ENCODE measurements at regions not wholly inside any gene's neighbourhood (a gene's known extent, or its start where the extent isn't known, plus 50 kb on each side); places are given as distances from the start of the nearest gene placed in this dataset.

GRCh38 chr13:76461484-76461883 lies 424.7 kb downstream of the KCTD12 start:
- no peak for DNase-seq (ENCODE audit: low read depth in 2 of 3, low spot score in 2 of 3)

- DNase-seq (ENCODE audit: low read depth in 2 of 3, low spot score in 2 of 3) = no peak
Measured at GRCh38 chr13:76459863-76460262, 426.3 kb downstream of the KCTD12 start.

- DNase-seq (ENCODE audit: low read depth in 2 of 3, low spot score in 2 of 3) = no peak
Measured at GRCh38 chr13:76455960-76456359, 430.2 kb downstream of the KCTD12 start.

GRCh38 chr13:76454991-76455390 lies 431.2 kb downstream of the KCTD12 start:
- no peak for DNase-seq (ENCODE audit: low read depth in 2 of 3, low spot score in 2 of 3)

- DNase-seq (ENCODE audit: low read depth in 2 of 3, low spot score in 2 of 3) = no peak
Measured at GRCh38 chr13:76449716-76450115, 436.5 kb downstream of the KCTD12 start.

GRCh38 chr13:76446191-76446590 lies 440.0 kb downstream of the KCTD12 start:
- DNase-seq (ENCODE audit: low read depth in 2 of 3, low spot score in 2 of 3) = no peak

GRCh38 chr13:76440568-76440967 lies 445.6 kb downstream of the KCTD12 start:
- no peak for DNase-seq (ENCODE audit: low read depth in 2 of 3, low spot score in 2 of 3)

GRCh38 chr13:76439546-76439945 lies 446.7 kb downstream of the KCTD12 start:
- DNase-seq (ENCODE audit: low read depth in 2 of 3, low spot score in 2 of 3) = no peak

- DNase-seq (ENCODE audit: low read depth in 2 of 3, low spot score in 2 of 3) = no peak
Measured at GRCh38 chr13:76438050-76438449, 448.2 kb downstream of the KCTD12 start.

GRCh38 chr13:76425935-76426334 lies 460.3 kb downstream of the KCTD12 start:
- no peak for DNase-seq (ENCODE audit: low read depth in 2 of 3, low spot score in 2 of 3)

- no peak for DNase-seq (ENCODE audit: low read depth in 2 of 3, low spot score in 2 of 3)
Measured at GRCh38 chr13:76421011-76421410, 465.2 kb downstream of the KCTD12 start.

- DNase-seq (ENCODE audit: low read depth in 2 of 3, low spot score in 2 of 3) = no peak
Measured at GRCh38 chr13:76418404-76418803, 467.8 kb downstream of the KCTD12 start.

- no peak for DNase-seq (ENCODE audit: low read depth in 2 of 3, low spot score in 2 of 3)
Measured at GRCh38 chr13:76414320-76414719, 471.9 kb downstream of the KCTD12 start.

- no peak for DNase-seq (ENCODE audit: low read depth in 2 of 3, low spot score in 2 of 3)
Measured at GRCh38 chr13:76406243-76406642, 480.0 kb downstream of the KCTD12 start.

- no peak for DNase-seq (ENCODE audit: low read depth in 2 of 3, low spot score in 2 of 3)
Measured at GRCh38 chr13:76398425-76398824, 487.8 kb downstream of the KCTD12 start.

- DNase-seq (ENCODE audit: low read depth in 2 of 3, low spot score in 2 of 3) = no peak
Measured at GRCh38 chr13:76397413-76397812, 488.8 kb downstream of the KCTD12 start.

GRCh38 chr13:76389321-76389720 lies 496.9 kb downstream of the KCTD12 start:
- no peak for DNase-seq (ENCODE audit: low read depth in 2 of 3, low spot score in 2 of 3)

GRCh38 chr13:76387566-76387965 lies 498.6 kb downstream of the KCTD12 start:
- no peak for DNase-seq (ENCODE audit: low read depth in 2 of 3, low spot score in 2 of 3)

GRCh38 chr13:76386321-76386720 lies 499.9 kb downstream of the KCTD12 start:
- DNase-seq (ENCODE audit: low read depth in 2 of 3, low spot score in 2 of 3) = no peak

- DNase-seq (ENCODE audit: low read depth in 2 of 3, low spot score in 2 of 3) = no peak
Measured at GRCh38 chr13:76385586-76385985, 500.6 kb downstream of the KCTD12 start.

GRCh38 chr13:76383676-76384461 lies 502.3 kb downstream of the KCTD12 start:
- no peak for DNase-seq (ENCODE audit: low read depth in 2 of 3, low spot score in 2 of 3)

GRCh38 chr13:76380446-76381065 lies 505.6 kb downstream of the KCTD12 start:
- DNase-seq (ENCODE audit: low read depth in 2 of 3, low spot score in 2 of 3) = no peak

Measured in activated CD8-positive, alpha-beta memory T cell treated with anti-CD3 and anti-CD28 coated beads for 48 hours (primary cell).